ENCODE measurements at regions not wholly inside any gene's neighbourhood (a gene's known extent, or its start where the extent isn't known, plus 50 kb on each side); places are given as distances from the start of the nearest gene placed in this dataset.

GRCh38 chr2:139876964-139877363, 1096.8 kb upstream of the NXPH2 start:
- Histone ChIP-seq H3K9me3 (ENCODE audit: control insufficient read depth, low read depth, low read length) (no peaks in the 10 kb centered on the region), H3K56ac (ENCODE audit: insufficient read length, low read depth, low read length) (no peak overlapping the region), H2BK120ac (ENCODE audit: low read depth, low read length, poor library complexity, severe bottlenecking) (no peak overlapping the region), H3K27ac (ENCODE audit: insufficient read length, low read depth, low read length) (no peak overlapping the region), H4K91ac (ENCODE audit: insufficient read length, low read depth, low read length) (no peak overlapping the region), H2AK5ac (ENCODE audit: insufficient read length, low read length) (no peak overlapping the region), H3K79me1 (ENCODE audit: insufficient read depth, low read depth, low read length, poor library complexity, severe bottlenecking) (no peaks in the 10 kb centered on the region), H2BK5ac (ENCODE audit: insufficient read length, low read length) (no peak overlapping the region), H3K14ac (ENCODE audit: insufficient read depth, low read length) (no peak overlapping the region), H3K4me2 (ENCODE audit: insufficient read depth, insufficient read length, low read length) (no peak overlapping the region), H3K27me3 (ENCODE audit: insufficient read depth, low read length) (no peaks in the 10 kb centered on the region), H2BK15ac (ENCODE audit: low read depth, low read length) (no peak overlapping the region), H2AFZ (ENCODE audit: low read length) (no peak overlapping the region), H3K4ac (ENCODE audit: low read depth, low read length) (no peak overlapping the region), H3T11ph (ENCODE audit: low read length) (no peak overlapping the region), H3K23ac (ENCODE audit: insufficient read length, low read depth, low read length) (no peak overlapping the region), H3K18ac (ENCODE audit: insufficient read length, low read depth, low read length) (no peak overlapping the region), H3K79me2 (ENCODE audit: insufficient read depth, low read length) (no peaks in the 10 kb centered on the region), H3K9ac (ENCODE audit: extremely low read depth, insufficient read length, low read length) (no peak overlapping the region), H2BK20ac (ENCODE audit: low read depth, low read length, poor library complexity, severe bottlenecking) (no peak overlapping the region), H3K23me2 (ENCODE audit: insufficient read length, low read depth, low read length, poor library complexity, severe bottlenecking) (no peaks in the 10 kb centered on the region), H2BK12ac (ENCODE audit: insufficient read length, low read depth, low read length) (no peak overlapping the region), H4K8ac (replicated peaks; ENCODE audit: insufficient read length, low read depth, low read length) (no peak overlapping the region), H4K20me1 (ENCODE audit: control insufficient read depth, insufficient read depth, insufficient read length) (no peaks in the 10 kb centered on the region), H3K4me1 (ENCODE audit: insufficient read depth, low read length) (no peaks in the 10 kb centered on the region), H4K5ac (ENCODE audit: insufficient read length, low read depth, low read length) (no peak overlapping the region)
- Mint-ChIP-seq H3K27ac (no peak overlapping the region), H3K36me3 (ENCODE audit: insufficient read depth in 1 of 3, low read depth in 3 of 3) (peaks cover 0 to 4% (median 3%) of the 10 kb centered on the region in 3 experiments; a peak in 1 of 7 replicates), H3K9me3 (peaks cover 2% of the 10 kb centered on the region in 2 experiments; a peak in 3 of 5 replicates), H3K4me1 (no peaks in the 10 kb centered on the region), H3K27me3 (ENCODE audit: low read depth) (no peaks in the 10 kb centered on the region), H3K4me3 (no peak overlapping the region)
- no peak for TF ChIP-seq CTCF (conservative IDR thresholded peaks at IDR 0.05)
- no CpG with 5 or more reads among the region's 3 CpGs for WGBS (ENCODE audit: extremely low coverage, insufficient read length, low lambda C conversion rate)
- no peak for DNase-seq
